ENCODE measurements at regions not wholly inside any gene's neighbourhood (a gene's known extent, or its start where the extent isn't known, plus 50 kb on each side); places are given as distances from the start of the nearest gene placed in this dataset.
"Not testable (repeated sequence)": the region's sequence is repeated elsewhere in the genome, so short reads cannot be mapped to it uniquely, and the experiment has no call there.

- no peak overlapping the region; the same call in 1 of the 2 replicates for H3K27ac ChIP-seq
Measured at GRCh38 chr9:96149533-96150280, 152.3 kb downstream of the HSD17B3 start.

DNA sequence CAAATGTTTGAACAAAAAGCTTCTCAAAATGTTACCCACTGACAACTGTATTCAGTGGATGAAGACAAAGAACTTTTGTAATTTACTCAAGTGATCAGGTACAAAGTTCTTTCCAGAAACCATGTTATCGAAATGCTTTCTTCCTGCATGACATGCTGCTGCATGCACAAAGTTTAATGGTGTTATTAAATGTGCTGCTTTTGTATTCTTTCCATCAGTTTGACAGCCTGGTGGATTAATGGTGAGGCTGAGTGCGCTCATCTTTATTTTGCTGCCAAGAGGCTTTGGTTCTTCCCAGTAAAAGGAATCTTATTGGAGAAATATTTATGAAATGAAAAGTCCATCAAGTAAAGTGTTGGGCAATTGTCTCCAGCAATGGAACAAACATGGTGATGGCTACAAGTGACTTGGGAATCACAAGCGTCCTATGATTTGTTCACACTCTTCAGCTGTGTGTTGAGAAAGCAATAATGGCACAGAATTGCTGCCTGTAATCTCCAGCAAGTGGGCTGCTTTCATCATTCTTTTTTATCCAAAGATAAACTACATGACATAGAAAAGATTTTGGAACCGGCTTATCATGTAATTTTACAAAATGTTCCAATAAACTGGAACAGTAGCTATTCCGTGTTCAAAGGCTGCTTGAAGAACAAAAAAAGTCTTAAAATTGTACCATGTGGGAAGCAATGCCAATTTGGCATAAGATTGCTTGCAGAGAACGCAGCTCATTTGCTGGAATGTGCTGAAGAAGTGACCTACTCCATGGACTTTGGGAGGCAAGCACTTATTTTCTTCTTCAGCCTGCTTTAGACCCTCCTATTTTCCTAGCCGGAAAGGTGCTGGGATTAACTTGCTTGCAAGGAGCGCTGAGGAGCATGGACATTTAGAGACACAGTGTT lies 153.1 kb downstream of the HSD17B3 start:
- no peaks in the 10 kb centered on the region for H3K9me3 ChIP-seq (replicated peaks)
- H3K4me1 ChIP-seq (replicated peaks), result peaks cover 17% of the 10 kb centered on the region
- H3K27me3 ChIP-seq (replicated peaks), result no peaks in the 10 kb centered on the region
- no peak overlapping the region for H3K27ac ChIP-seq
- no peak overlapping the region for H3K4me3 ChIP-seq
- H3K36me3 ChIP-seq, result no peaks in the 10 kb centered on the region
- DNase-seq (ENCODE audit: low read depth in 1 of 2, low spot score in 2 of 2), result no peak

More at GRCh38 chr9:96149533-96150280, 152.3 kb downstream of the HSD17B3 start:
- H3K9me3 ChIP-seq (replicated peaks), result no peaks in the 10 kb centered on the region
- no peak overlapping the region for H3K4me3 ChIP-seq
- H3K4me1 ChIP-seq (replicated peaks), result peaks cover 17% of the 10 kb centered on the region
- DNase-seq (ENCODE audit: low read depth in 1 of 2, low spot score in 2 of 2), result no peak
- H3K36me3 ChIP-seq, result no peaks in the 10 kb centered on the region
- no peaks in the 10 kb centered on the region for H3K27me3 ChIP-seq (replicated peaks)

- not testable (repeated sequence) for H3K27ac ChIP-seq; H3K36me3 ChIP-seq; H3K27me3 ChIP-seq (replicated peaks); H3K9me3 ChIP-seq (replicated peaks); DNase-seq (ENCODE audit: low read depth in 1 of 2, low spot score in 2 of 2); H3K4me3 ChIP-seq
- peaks cover 18% of the 10 kb centered on the region for H3K4me1 ChIP-seq (replicated peaks)
Measured at GRCh38 chr9:96147029-96147428, 154.9 kb downstream of the HSD17B3 start.

DNA sequence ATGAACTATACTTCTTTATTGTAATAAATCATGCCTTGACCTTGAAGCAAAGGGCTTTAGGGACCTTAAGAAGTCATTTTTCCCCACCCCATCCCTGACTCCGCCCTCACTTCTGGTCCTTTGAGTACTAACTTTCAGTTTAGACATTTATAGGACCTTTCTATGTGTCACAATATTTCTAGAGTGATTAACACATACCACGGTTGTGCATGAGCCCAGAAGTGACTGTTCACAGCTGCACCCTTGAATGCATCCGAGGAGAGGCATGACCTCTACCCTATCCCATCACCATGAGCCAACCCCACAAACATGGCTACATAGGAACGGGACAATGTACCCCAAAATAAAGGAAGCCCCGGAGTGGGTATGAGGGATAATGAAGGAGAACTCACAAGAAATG lies 160.3 kb downstream of the HSD17B3 start:
- H3K27me3 ChIP-seq (replicated peaks), result no peaks in the 10 kb centered on the region
- no peaks in the 10 kb centered on the region for H3K36me3 ChIP-seq
- peak; percentile 24 to 42 for DNase-seq (ENCODE audit: low read depth in 1 of 2, low spot score in 2 of 2)
- H3K27ac ChIP-seq, result peak overlapping the region; percentile 20; the same call in 1 of the 2 replicates
- peaks cover 53% of the 10 kb centered on the region for H3K4me1 ChIP-seq (replicated peaks)
- H3K9me3 ChIP-seq (replicated peaks), result no peaks in the 10 kb centered on the region
- no peak overlapping the region for H3K4me3 ChIP-seq

- Histone ChIP-seq H3K9me3 (replicated peaks) (no peaks in the 10 kb centered on the region), H3K27me3 (replicated peaks) (no peaks in the 10 kb centered on the region), H3K27ac (peak overlapping the region; percentile 89), H3K4me1 (replicated peaks) (peaks cover 58% of the 10 kb centered on the region), H3K36me3 (no peaks in the 10 kb centered on the region), H3K4me3 (no peak overlapping the region)
- peak in 1 of 2 experiments; percentile 4 for DNase-seq (ENCODE audit: low read depth in 1 of 2, low spot score in 2 of 2)
Measured at GRCh38 chr9:96141128-96141474, 160.9 kb downstream of the HSD17B3 start.

- Histone ChIP-seq H3K27me3 (replicated peaks) (no peaks in the 10 kb centered on the region), H3K4me1 (replicated peaks) (peaks cover 64% of the 10 kb centered on the region), H3K27ac (peak overlapping the region; percentile 89), H3K4me3 (no peak overlapping the region), H3K36me3 (no peaks in the 10 kb centered on the region), H3K9me3 (replicated peaks) (no peaks in the 10 kb centered on the region)
- DNase-seq (ENCODE audit: low read depth in 1 of 2, low spot score in 2 of 2), result peak; percentile 72 to 77
Measured at GRCh38 chr9:96140296-96141127, 161.5 kb downstream of the HSD17B3 start.

DNA sequence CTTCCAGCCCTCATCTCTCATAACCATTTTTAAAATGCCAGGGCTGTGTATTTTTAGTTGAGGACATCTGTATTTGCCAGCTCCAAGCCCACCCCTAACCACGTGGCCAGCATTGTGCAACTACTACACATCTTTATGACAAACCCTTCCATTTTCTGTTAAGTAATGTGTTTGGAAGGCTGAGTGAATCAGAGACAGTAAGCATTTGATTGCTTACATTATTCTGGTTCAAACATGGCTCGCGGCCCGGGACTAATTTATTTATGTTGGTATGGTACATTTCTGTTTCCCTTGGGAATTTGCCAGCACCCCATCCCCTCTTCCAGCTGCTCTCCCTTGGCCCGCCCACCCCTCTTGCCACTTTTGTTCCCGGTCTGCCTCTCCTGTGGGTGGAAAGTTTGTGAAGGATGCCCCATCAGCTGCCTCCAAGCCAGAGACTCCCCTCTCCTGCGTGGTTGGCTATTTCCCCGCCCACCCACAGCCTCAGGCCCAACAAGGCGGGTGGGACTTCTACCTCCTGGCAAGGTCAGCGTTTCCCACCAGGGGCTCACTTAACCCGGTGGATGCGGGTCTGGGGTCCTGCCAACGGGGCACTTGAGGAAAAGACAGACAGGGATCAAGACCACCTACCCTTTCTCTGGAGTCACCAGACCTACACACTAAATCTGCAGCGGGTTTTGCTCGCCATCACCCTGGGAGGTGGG lies 162.2 kb downstream of the HSD17B3 start:
- no peaks in the 10 kb centered on the region for H3K27me3 ChIP-seq (replicated peaks)
- H3K36me3 ChIP-seq, result no peaks in the 10 kb centered on the region
- DNase-seq (ENCODE audit: low read depth in 1 of 2, low spot score in 2 of 2), result peak; percentile 92 to 98
- H3K9me3 ChIP-seq (replicated peaks), result no peaks in the 10 kb centered on the region
- peaks cover 72% of the 10 kb centered on the region for H3K4me1 ChIP-seq (replicated peaks)
- no peak overlapping the region for H3K4me3 ChIP-seq
- H3K27ac ChIP-seq, result peak overlapping the region; percentile 89

DNA sequence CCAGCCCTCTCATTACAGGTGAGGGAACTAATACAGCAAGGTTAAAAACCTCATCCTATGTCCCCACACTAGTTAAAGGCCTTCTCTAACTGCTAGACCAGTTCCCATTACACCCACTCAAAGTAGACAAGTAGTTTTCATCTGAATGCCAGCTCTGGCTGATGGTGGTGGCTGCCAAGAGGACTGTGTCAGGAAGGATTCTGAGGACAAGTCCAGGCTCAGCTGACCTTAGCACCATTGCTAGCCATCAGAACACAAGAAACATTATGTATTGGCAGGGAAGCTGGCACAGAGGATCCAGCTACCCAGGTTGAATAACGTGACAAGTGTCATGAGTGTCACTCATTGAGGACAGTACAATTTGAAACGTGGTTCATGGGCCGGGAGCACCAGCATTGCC lies 163.4 kb downstream of the HSD17B3 start:
- Histone ChIP-seq H3K27me3 (replicated peaks) (no peaks in the 10 kb centered on the region), H3K36me3 (no peaks in the 10 kb centered on the region), H3K9me3 (replicated peaks) (no peaks in the 10 kb centered on the region), H3K4me1 (replicated peaks) (peaks cover 83% of the 10 kb centered on the region), H3K4me3 (no peak overlapping the region), H3K27ac (peak overlapping the region; percentile 89)
- DNase-seq (ENCODE audit: low read depth in 1 of 2, low spot score in 2 of 2), result peak in 1 of 2 experiments; percentile 13

DNA sequence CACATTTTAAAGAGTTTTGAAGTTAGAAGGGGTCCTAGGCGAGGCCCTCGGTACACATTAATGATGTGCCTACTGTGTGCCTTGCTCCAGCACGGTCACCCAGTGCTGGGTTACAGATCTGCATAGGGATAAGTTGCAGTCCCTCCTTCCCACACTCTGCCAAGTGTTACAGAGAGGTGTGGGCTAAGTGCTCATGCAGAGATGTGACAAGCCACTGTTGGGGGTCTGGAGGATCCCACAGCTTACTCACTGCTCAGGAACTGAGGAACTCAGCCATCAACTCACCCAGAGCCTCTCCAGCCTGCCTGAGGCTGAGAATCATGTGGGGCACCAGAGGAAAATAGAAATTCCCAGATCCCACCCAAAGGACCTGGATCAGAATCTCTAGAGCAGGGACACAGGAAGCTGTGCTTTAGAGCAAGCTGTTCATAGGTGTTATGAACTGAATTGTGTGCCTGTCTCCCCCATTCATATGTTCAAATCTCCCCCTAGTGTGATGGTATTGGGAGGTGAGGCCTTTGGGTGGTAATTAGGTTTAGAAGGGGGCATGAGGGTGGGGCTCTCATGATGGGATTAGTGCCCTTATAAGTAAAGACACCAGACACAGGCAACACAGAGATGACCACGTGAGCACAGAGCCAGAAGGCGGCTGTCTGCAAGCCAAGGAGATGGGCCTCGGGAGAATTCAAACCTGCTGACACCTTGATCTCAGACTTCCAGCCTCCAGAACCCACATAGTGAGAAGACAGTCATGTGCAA lies 164.1 kb downstream of the HSD17B3 start:
- peak; percentile 70 to 84 for DNase-seq (ENCODE audit: low read depth in 1 of 2, low spot score in 2 of 2)
- H3K27ac ChIP-seq, result peak overlapping the region; percentile 89
- H3K36me3 ChIP-seq, result no peaks in the 10 kb centered on the region
- H3K4me3 ChIP-seq, result peak overlapping the region; percentile 11
- peaks cover 91% of the 10 kb centered on the region for H3K4me1 ChIP-seq (replicated peaks)
- no peaks in the 10 kb centered on the region for H3K27me3 ChIP-seq (replicated peaks)
- H3K9me3 ChIP-seq (replicated peaks), result no peaks in the 10 kb centered on the region

- no peaks in the 10 kb centered on the region for H3K9me3 ChIP-seq (replicated peaks)
- peak; percentile 78 to 89 for DNase-seq (ENCODE audit: low read depth in 1 of 2, low spot score in 2 of 2)
- peaks cover 98% of the 10 kb centered on the region for H3K4me1 ChIP-seq (replicated peaks)
- H3K27me3 ChIP-seq (replicated peaks), result no peaks in the 10 kb centered on the region
- H3K36me3 ChIP-seq, result no peaks in the 10 kb centered on the region
- peak overlapping the region; percentile 11 for H3K4me3 ChIP-seq
- peak overlapping the region; percentile 89 for H3K27ac ChIP-seq
Measured at GRCh38 chr9:96136992-96137670, 164.8 kb downstream of the HSD17B3 start.

DNA sequence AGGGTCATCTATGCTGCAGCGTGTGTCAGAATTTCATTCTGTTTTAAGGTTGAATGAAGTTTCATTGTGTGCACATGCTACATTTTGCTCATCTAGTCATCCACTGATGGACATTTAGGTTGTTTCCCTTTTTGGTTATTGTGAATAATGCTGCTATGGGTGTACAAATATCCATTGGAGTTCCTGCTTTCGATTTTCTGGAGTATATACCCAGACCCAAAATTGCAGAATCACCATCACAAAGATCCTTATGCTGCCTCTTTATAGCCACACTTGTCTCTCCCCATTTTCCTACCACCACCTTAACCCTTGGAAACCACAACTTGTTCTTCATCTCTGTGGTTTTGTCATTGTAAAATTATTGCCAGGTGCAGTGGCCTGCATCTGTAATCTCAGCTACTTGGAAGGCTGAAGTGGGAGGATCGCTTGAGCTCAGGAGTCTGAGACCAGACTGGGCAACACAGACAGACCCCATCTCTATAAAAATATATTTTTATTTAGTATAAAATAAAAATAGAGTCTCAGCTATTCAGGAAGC lies 166.2 kb downstream of the HSD17B3 start:
- H3K36me3 ChIP-seq, result no peaks in the 10 kb centered on the region
- H3K27me3 ChIP-seq (replicated peaks), result no peaks in the 10 kb centered on the region
- H3K27ac ChIP-seq, result peak overlapping the region; percentile 31
- peaks cover 98% of the 10 kb centered on the region for H3K4me1 ChIP-seq (replicated peaks)
- DNase-seq (ENCODE audit: low read depth in 1 of 2, low spot score in 2 of 2), result no peak
- no peaks in the 10 kb centered on the region for H3K9me3 ChIP-seq (replicated peaks)
- no peak overlapping the region for H3K4me3 ChIP-seq

Measured in SJSA1 (cell line).